ENCODE measurements at regions not wholly inside any gene's neighbourhood (a gene's known extent, or its start where the extent isn't known, plus 50 kb on each side); places are given as distances from the start of the nearest gene placed in this dataset.

DNA sequence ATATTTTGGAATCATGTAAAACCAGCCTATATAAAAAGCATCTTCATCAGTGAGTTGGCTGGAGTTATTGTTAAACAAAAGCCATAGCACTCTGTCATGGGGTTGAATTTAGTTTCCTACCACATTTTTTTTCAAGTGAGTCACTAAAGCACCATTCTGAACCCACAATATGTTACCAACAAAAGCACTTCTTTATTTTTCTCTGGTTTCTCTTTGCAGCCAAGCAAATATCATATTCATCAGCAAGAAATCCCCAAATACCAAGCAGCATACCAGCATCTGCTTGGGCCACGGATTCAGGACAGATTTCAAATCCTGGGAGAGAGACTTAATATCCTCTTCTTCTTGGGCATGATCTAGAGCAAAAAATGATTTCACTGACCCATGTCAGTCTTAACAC is 441.4 kb downstream of the BCKDHB start:
- DNase-seq (ENCODE audit: low spot score, unreplicated experiment): no peak
- no peak overlapping the region for H3K27ac Mint-ChIP-seq

DNA sequence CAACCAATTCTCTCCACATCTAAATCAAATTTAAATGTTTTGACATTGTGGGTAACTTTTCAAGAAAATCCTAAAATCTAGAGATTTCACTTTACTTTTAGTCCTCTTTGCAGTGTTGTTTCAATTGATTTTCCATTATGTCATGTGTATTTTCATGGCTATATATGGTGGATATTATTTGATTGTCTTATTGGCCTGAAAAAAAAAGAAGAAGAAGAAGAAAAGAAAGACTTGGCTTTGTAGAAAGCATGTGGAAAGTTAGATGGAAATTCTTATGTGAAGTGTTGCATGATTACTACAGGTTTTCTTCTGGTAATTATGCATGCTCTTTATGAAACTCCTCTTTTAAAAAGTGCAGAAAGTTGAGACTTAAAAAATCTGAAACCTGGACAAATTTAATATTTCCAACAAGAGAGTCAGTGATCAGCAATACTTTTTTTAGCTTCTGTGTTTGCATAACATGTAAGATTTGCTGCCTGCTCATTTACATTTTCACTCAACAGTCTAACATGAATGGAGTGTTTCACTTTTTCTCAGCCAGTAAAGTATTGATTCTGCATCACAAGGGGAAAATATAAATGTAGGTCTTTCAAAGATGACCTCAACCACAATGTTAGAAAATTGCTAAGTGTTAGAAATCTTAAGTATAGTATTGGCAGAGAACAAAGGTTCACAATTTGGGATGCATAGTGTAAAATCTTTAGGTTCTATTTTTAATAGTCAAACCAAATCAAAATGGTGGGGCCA is 438.7 kb downstream of the BCKDHB start:
- no peaks in the 10 kb centered on the region for H3K36me3 Mint-ChIP-seq (ENCODE audit: insufficient read depth)
- no peak overlapping the region for H3K27ac Mint-ChIP-seq
- peaks cover 1% of the 10 kb centered on the region for H3K9me3 Mint-ChIP-seq (ENCODE audit: low read depth)
- TF ChIP-seq, protein P1, sequence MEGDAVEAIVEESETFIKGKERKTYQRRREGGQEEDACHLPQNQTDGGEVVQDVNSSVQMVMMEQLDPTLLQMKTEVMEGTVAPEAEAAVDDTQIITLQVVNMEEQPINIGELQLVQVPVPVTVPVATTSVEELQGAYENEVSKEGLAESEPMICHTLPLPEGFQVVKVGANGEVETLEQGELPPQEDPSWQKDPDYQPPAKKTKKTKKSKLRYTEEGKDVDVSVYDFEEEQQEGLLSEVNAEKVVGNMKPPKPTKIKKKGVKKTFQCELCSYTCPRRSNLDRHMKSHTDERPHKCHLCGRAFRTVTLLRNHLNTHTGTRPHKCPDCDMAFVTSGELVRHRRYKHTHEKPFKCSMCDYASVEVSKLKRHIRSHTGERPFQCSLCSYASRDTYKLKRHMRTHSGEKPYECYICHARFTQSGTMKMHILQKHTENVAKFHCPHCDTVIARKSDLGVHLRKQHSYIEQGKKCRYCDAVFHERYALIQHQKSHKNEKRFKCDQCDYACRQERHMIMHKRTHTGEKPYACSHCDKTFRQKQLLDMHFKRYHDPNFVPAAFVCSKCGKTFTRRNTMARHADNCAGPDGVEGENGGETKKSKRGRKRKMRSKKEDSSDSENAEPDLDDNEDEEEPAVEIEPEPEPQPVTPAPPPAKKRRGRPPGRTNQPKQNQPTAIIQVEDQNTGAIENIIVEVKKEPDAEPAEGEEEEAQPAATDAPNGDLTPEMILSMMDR (IDR thresholded peaks at IDR 0.05; ENCODE audit: unreplicated experiment): no peak
- no peak overlapping the region for H3K4me3 Mint-ChIP-seq (ENCODE audit: low read depth)
- H3K4me1 Mint-ChIP-seq (ENCODE audit: low read depth): peaks cover 9% of the 10 kb centered on the region
- no peaks in the 10 kb centered on the region for H3K27me3 Mint-ChIP-seq
- DNase-seq (ENCODE audit: low spot score, unreplicated experiment): no peak

More for the DNA sequence above, 441.4 kb downstream of the BCKDHB start:
- Mint-ChIP-seq H3K27me3 (no peaks in the 10 kb centered on the region), H3K4me3 (ENCODE audit: low read depth) (no peak overlapping the region), H3K4me1 (ENCODE audit: low read depth) (peaks cover 9% of the 10 kb centered on the region), H3K36me3 (ENCODE audit: insufficient read depth) (no peaks in the 10 kb centered on the region), H3K9me3 (ENCODE audit: low read depth) (peaks cover 4% of the 10 kb centered on the region)
- TF ChIP-seq, protein P1 (IDR thresholded peaks at IDR 0.05; ENCODE audit: unreplicated experiment): no peak

DNA sequence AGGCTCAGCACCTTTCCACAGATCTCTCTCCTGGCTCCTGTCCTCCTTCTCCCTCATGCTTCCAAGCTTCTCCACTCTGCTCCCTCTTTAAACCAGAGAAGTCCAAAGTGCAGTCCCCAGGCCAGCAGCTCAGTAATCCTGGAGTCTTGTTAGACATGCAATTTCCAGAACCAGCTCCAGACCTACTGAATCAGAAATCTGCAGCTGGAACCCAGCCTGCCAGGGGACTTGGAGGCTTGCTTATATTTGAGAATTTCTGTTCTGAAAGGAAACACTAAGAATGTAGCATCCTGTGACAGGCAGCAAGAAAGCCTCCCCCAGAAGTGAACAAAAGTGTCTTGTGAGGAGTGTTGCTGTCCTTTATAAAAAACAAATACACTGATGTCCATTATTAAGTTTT is 438.1 kb downstream of the BCKDHB start:
- no peak for DNase-seq (ENCODE audit: low spot score, unreplicated experiment)
- peaks cover 3% of the 10 kb centered on the region for H3K9me3 Mint-ChIP-seq (ENCODE audit: low read depth)
- TF ChIP-seq, protein P1 (IDR thresholded peaks at IDR 0.05; ENCODE audit: unreplicated experiment): no peak
- no peaks in the 10 kb centered on the region for H3K36me3 Mint-ChIP-seq (ENCODE audit: insufficient read depth)
- no peaks in the 10 kb centered on the region for H3K27me3 Mint-ChIP-seq
- no peak overlapping the region for H3K4me3 Mint-ChIP-seq (ENCODE audit: low read depth)
- peaks cover 9% of the 10 kb centered on the region for H3K4me1 Mint-ChIP-seq (ENCODE audit: low read depth)
- no peak overlapping the region for H3K27ac Mint-ChIP-seq

DNA sequence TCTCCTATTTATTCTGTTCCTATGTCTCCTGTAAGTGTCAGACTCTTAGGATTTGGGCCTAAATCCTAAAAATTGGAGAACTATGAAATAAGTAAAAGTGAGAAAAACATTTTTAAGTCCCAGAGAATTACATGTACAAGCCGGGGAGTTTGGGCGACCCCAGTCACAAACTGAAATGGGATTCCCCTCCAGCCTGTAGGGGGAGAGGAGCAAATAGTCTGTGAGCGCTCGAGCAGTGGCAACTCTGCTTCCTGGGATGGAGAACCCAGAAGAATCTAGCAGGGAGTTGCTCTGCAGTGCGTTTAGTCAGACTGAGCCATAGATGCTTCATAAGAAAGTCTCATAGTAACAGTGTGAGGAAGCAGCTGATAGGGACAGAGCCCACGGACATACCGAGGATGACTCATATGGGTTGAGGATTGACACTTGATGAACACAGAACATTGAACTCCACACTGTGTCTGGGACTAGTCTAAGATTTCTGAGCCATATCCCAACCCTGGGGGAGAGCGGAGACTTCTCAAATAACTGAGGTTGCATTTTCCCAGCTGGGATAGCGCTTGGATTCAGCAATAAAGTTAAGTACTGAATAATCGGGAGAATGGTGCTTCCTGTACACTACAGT is 437.2 kb downstream of the BCKDHB start:
- H3K27me3 Mint-ChIP-seq: no peaks in the 10 kb centered on the region
- peaks cover 9% of the 10 kb centered on the region for H3K4me1 Mint-ChIP-seq (ENCODE audit: low read depth)
- no peaks in the 10 kb centered on the region for H3K36me3 Mint-ChIP-seq (ENCODE audit: insufficient read depth)
- DNase-seq (ENCODE audit: low spot score, unreplicated experiment): no peak
- no peak overlapping the region for H3K27ac Mint-ChIP-seq
- TF ChIP-seq, protein P1 (IDR thresholded peaks at IDR 0.05; ENCODE audit: unreplicated experiment): no peak
- H3K9me3 Mint-ChIP-seq (ENCODE audit: low read depth): peaks cover 3% of the 10 kb centered on the region
- no peak overlapping the region for H3K4me3 Mint-ChIP-seq (ENCODE audit: low read depth)

DNA sequence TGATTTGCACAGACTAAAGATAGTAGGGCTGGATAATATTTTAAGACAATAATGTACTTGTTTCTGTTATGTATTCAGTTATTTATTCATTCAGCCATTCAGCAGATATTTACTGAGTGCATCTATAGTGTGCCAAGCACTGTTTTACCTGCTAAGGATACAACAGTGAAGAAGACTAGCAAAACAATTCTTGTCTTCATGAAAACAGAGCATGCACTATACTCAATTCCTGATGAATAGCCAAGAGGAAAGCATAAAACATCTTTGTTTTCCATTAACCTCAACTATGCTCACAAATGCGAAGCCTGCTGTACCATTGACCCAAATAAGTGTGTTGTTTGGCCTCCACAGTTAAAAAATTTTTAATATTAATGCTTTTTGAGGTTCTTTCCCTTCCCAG is 436.7 kb downstream of the BCKDHB start:
- H3K27ac Mint-ChIP-seq: no peak overlapping the region
- TF ChIP-seq, protein P1 (IDR thresholded peaks at IDR 0.05; ENCODE audit: unreplicated experiment): no peak
- H3K9me3 Mint-ChIP-seq (ENCODE audit: low read depth): peaks cover 3% of the 10 kb centered on the region
- no peaks in the 10 kb centered on the region for H3K27me3 Mint-ChIP-seq
- DNase-seq (ENCODE audit: low spot score, unreplicated experiment): no peak
- H3K4me1 Mint-ChIP-seq (ENCODE audit: low read depth): peaks cover 9% of the 10 kb centered on the region
- H3K4me3 Mint-ChIP-seq (ENCODE audit: low read depth): no peak overlapping the region
- H3K36me3 Mint-ChIP-seq (ENCODE audit: insufficient read depth): no peaks in the 10 kb centered on the region
